ENCODE measurements at regions not wholly inside any gene's neighbourhood (a gene's known extent, or its start where the extent isn't known, plus 50 kb on each side); places are given as distances from the start of the nearest gene placed in this dataset.

- no peak for TF ChIP-seq IKZF1 (conservative IDR thresholded peaks at IDR 0.05)
- no peak for TF ChIP-seq BHLHE40 (IDR thresholded peaks at IDR 0.05; ENCODE audit: borderline replicate concordance in 1 of 2, low read depth in 2 of 2, low read length in 1 of 2)
- TF ChIP-seq USF1 (IDR thresholded peaks at IDR 0.05; ENCODE audit: borderline replicate concordance, extremely low read length, insufficient read depth, low read depth, low read length) = no peak
- no peak for TF ChIP-seq ELK1 (IDR thresholded peaks at IDR 0.05; ENCODE audit: low read depth, low read length)
- TF ChIP-seq ATF7 (IDR thresholded peaks at IDR 0.05; ENCODE audit: low read depth) = no peak
- TF ChIP-seq SMAD1 (IDR thresholded peaks at IDR 0.05; ENCODE audit: low read depth, partially characterized antibody) = no peak
- no peak for TF ChIP-seq CTCF (IDR thresholded peaks at IDR 0.05 in 2 of 3, conservative IDR thresholded peaks at IDR 0.05 in 1 of 3; ENCODE audit: control insufficient read depth in 2 of 3, extremely low read depth in 1 of 3, insufficient read depth in 1 of 3, low read depth in 3 of 3, low read length in 3 of 3)
- TF ChIP-seq RAD21 (IDR thresholded peaks at IDR 0.05; ENCODE audit: insufficient read depth, low read depth, low read length) = no peak
- no peak for TF ChIP-seq FOXM1 (IDR thresholded peaks at IDR 0.05; ENCODE audit: low read depth, low read length)
- no peak for TF ChIP-seq SIX5 (IDR thresholded peaks at IDR 0.05; ENCODE audit: low read depth, low read length, severe bottlenecking)
- no peak for TF ChIP-seq POLR2AphosphoS5 (IDR thresholded peaks at IDR 0.05; ENCODE audit: low read length)
- no peak for TF ChIP-seq BRCA1 (IDR thresholded peaks at IDR 0.05; ENCODE audit: low read depth, low read length)
These were observed 171.2 kb upstream of the HAAO start for GRCh38 chr2:42963452-42964068.
